HG02623 (cell line): ENCODE measurements at regions not wholly inside any gene's neighbourhood (a gene's known extent, or its start where the extent isn't known, plus 50 kb on each side); places are given as distances from the start of the nearest gene placed in this dataset.

Experiments
- ATAC-seq: cut with Tn5 transposase; IDR thresholded peaks from one replicate; pipeline ENCODE4 v1.9.1; 2021; ENCODE audit warnings: moderate library complexity; ENCODE audit not compliant: unreplicated experiment

DNA sequence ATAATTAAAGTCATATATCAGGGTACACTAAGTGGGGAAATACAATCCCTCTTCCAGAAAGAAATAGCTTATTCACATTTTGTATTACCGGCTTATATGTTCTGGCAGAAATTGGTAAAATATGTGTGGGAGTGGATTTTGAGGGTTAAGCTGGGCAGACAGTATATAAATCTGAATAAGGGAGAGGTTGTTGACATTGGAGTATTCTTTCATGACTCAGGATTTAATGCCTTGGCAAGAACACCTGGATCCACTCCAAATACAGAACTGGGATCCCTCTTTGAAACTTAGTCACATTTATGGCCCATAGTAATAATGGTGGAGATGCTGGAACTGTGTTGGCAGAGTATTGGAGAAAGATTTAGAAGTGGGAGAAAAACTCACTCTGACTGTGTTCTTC, 54.3 kb upstream of the TET2 start:
- no peak for ATAC-seq

- ATAC-seq = no peak
Measured at GRCh38 chr4:105092768-105093167, 53.9 kb upstream of the TET2 start.

- ATAC-seq = no peak
Measured at GRCh38 chr4:105093975-105094374, 52.7 kb upstream of the TET2 start.
